B cell (primary cell): ENCODE measurements at regions not wholly inside any gene's neighbourhood (a gene's known extent, or its start where the extent isn't known, plus 50 kb on each side); places are given as distances from the start of the nearest gene placed in this dataset.
"Not testable (repeated sequence)": the region's sequence is repeated elsewhere in the genome, so short reads cannot be mapped to it uniquely, and the experiment has no call there.

Source experiments
- ATAC-seq: fragments of 200-7000 bp; cut with Tn5 transposase; one replicate; pipeline ENCODE4 v1.10.0; 2021; ENCODE audit warnings: low read depth, mild to moderate bottlenecking, moderate number of reproducible peaks, moderate library complexity
- CTCF ChIA-PET: fragments of 350-600 bp; sonication (Branson Sonifier 250); formaldehyde crosslinking; loops from one replicate; lab custom pipeline; 2021; ENCODE audit warnings: antibody characterized with exemption, inconsistent platforms; lab: Charles Lee
- POLR2A ChIA-PET: fragments of 350-600 bp; sonication (Branson Sonifier 250); formaldehyde crosslinking; loops from one replicate; lab custom pipeline; 2021; ENCODE audit warnings: antibody characterized with exemption; lab: Charles Lee
- DNase-seq: peaks from one replicate; pipeline ENCODE4 v3.0.0; 2013
- H2AFZ ChIP-seq: 2 replicates; pipeline ENCODE4 v1.6.1; 2012; ENCODE audit warnings: mild to moderate bottlenecking, low read depth, low read length; ENCODE audit not compliant: insufficient read depth, poor library complexity, severe bottlenecking
- H3K27ac ChIP-seq, 2 donors: 1 replicate in 1 of 2; 2 replicates in 1 of 2; pipeline ENCODE4 v1.5.1; 2012 to 2013; ENCODE audit warnings: low read length in 2 of 2, mild to moderate bottlenecking in 2 of 2, moderate library complexity in 1 of 2
- H3K27me3 ChIP-seq, 4 experiments: fragments of 200-600 bp in 1 of 4; sonication (generic) in 1 of 4; replicated peaks in 1 of 4; 1 replicate in 2 of 4; 2 replicates in 2 of 4; pipeline versions ENCODE4 v1.6.1 to v1.7.0; 2013 to 2016; ENCODE audit warnings: low read length in 3 of 4, mild to moderate bottlenecking in 2 of 4, mixed read lengths in 1 of 4, moderate library complexity in 1 of 4; ENCODE audit not compliant: insufficient read depth in 4 of 4, control insufficient read depth in 3 of 4; ENCODE audit errors: control extremely low read depth in 1 of 4
- H3K36me3 ChIP-seq, 2 experiments: replicated peaks in 1 of 2; 1 replicate in 1 of 2; 2 replicates in 1 of 2; pipeline versions ENCODE4 v1.6.1 to v1.7.1; 2013; ENCODE audit warnings: low read length in 1 of 2; ENCODE audit not compliant: insufficient read depth in 2 of 2, control insufficient read depth in 1 of 2; ENCODE audit errors: control extremely low read depth in 1 of 2, extremely low read depth in 1 of 2
- H3K4me1 ChIP-seq, 2 donors: fragments of 200-600 bp in 1 of 2; sonication (generic) in 1 of 2; 1 replicate in 1 of 2; 2 replicates in 1 of 2; pipeline versions ENCODE4 v1.5.1 to v1.6.1; 2013 to 2017; ENCODE audit warnings: low read length in 2 of 2; ENCODE audit not compliant: control insufficient read depth in 2 of 2, insufficient read depth in 2 of 2
- H3K4me2 ChIP-seq: replicated peaks from 2 replicates; pipeline ENCODE3; 2012; ENCODE audit warnings: mild to moderate bottlenecking, low read depth, low read length; ENCODE audit not compliant: poor library complexity, severe bottlenecking
- H3K4me3 ChIP-seq, 5 experiments: fragments of 200-600 bp in 1 of 5; sonication (generic) in 1 of 5; 1 replicate in 3 of 5; 2 replicates in 2 of 5; pipeline versions ENCODE4 v1.5.1 to v1.7.0; 2011 to 2016; ENCODE audit warnings: low read length in 4 of 5, mild to moderate bottlenecking in 4 of 5, low read depth in 2 of 5, control low read depth in 1 of 5, moderate library complexity in 1 of 5; ENCODE audit not compliant: insufficient read depth in 1 of 5; ENCODE audit errors: control extremely low read depth in 1 of 5, extremely low read depth in 1 of 5
- H3K79me2 ChIP-seq: fragments of 200-600 bp; sonication (generic); one replicate; pipeline ENCODE4 v1.6.0; 2016; ENCODE audit warnings: low read length; ENCODE audit not compliant: control insufficient read depth, insufficient read depth
- H3K9ac ChIP-seq: fragments of 200-600 bp; sonication (generic); 2 replicates; pipeline ENCODE4 v1.6.1; 2017; ENCODE audit warnings: mild to moderate bottlenecking, low read length, moderate library complexity
- H3K9me3 ChIP-seq, 3 donors: one replicate each; pipeline versions ENCODE4 v1.6.1 to v1.7.1; 2013; ENCODE audit warnings: low read length in 2 of 3; ENCODE audit not compliant: control insufficient read depth in 2 of 3, insufficient read depth in 1 of 3; ENCODE audit errors: control extremely low read depth in 1 of 3
- H4K20me1 ChIP-seq: 2 replicates; pipeline ENCODE4 v1.6.0; 2012; ENCODE audit warnings: mild to moderate bottlenecking, low read length; ENCODE audit not compliant: insufficient read depth, control insufficient read depth, poor library complexity, severe bottlenecking
- H3K27ac Mint-ChIP-seq: one replicate; pipeline ENCODE4 v1.8.0; 2021; ENCODE audit warnings: mixed read lengths
- H3K27me3 Mint-ChIP-seq: one replicate; pipeline ENCODE4 v1.8.0; 2021; ENCODE audit warnings: mixed read lengths
- H3K4me1 Mint-ChIP-seq: one replicate; pipeline ENCODE4 v1.8.0; 2021; ENCODE audit warnings: mixed read lengths
- H3K4me3 Mint-ChIP-seq: one replicate; pipeline ENCODE4 v1.8.0; 2021; ENCODE audit warnings: mixed read lengths
- H3K9me3 Mint-ChIP-seq: one replicate; pipeline ENCODE4 v1.8.0; 2022; ENCODE audit warnings: mixed read lengths; ENCODE audit not compliant: insufficient read depth
- EZH2 ChIP-seq: IDR thresholded peaks from 2 replicates; pipeline ENCODE4 v1.6.1; 2012; ENCODE audit warnings: borderline replicate concordance, low read depth, mild to moderate bottlenecking, moderate library complexity, low read length; ENCODE audit not compliant: insufficient read depth, poor library complexity, severe bottlenecking
- WGBS: methylation state at CpG from one replicate; pipeline ENCODE4 v1.1.5; 2013; ENCODE audit warnings: missing lambda C conversion rate; ENCODE audit not compliant: insufficient coverage; 5-methylcytosine and 5-hydroxymethylcytosine counted together
- intact Hi-C: fragments of 100-400 bp; cut with micrococcal nuclease; formaldehyde crosslinking; loops from one replicate; pipeline ENCODE4 v1.10.0; 2022
- TF ChIP-seq, protein P1 (sequence below): fragments of 200-600 bp; IDR thresholded peaks from one replicate; pipeline ENCODE4 v1.8.0; 2022; ENCODE audit warnings: antibody characterized with exemption, mild to moderate bottlenecking

DNA sequence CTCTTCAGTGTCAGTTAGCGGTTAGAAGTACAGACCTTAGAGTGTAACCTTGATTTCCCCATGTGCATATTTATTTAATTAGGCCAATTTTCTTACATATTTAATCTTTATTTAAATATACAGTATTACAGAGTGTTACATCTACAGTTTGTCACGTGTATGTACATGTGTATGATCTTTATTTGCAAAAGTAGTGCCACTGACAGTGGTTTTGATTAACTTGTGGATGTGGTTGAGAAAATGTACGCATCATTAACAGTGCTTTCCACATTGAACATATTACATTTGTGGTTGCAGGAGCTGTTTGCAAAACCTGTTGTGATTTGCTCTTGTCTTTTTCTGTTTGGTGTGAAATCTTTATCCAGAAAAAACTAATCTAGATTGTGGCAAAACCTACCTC lies 535.5 kb downstream of the FLRT2 start:
- no peaks in the 10 kb centered on the region for H3K4me1 ChIP-seq
- POLR2A ChIA-PET = no interaction called here
- Mint-ChIP-seq H3K27me3 (no peaks in the 10 kb centered on the region), H3K27ac (no peak overlapping the region), H3K4me1 (no peaks in the 10 kb centered on the region), H3K4me3 (no peak overlapping the region), H3K9me3 (no peaks in the 10 kb centered on the region)
- WGBS = no CpG with 5 or more reads among the region's 3 CpGs
- DNase-seq (no peak), ATAC-seq (no peak)
- no peak overlapping the region for H3K4me3 ChIP-seq
- H3K4me2 ChIP-seq = no peak overlapping the region
- no peak for TF ChIP-seq EZH2
- TF ChIP-seq, protein P1, sequence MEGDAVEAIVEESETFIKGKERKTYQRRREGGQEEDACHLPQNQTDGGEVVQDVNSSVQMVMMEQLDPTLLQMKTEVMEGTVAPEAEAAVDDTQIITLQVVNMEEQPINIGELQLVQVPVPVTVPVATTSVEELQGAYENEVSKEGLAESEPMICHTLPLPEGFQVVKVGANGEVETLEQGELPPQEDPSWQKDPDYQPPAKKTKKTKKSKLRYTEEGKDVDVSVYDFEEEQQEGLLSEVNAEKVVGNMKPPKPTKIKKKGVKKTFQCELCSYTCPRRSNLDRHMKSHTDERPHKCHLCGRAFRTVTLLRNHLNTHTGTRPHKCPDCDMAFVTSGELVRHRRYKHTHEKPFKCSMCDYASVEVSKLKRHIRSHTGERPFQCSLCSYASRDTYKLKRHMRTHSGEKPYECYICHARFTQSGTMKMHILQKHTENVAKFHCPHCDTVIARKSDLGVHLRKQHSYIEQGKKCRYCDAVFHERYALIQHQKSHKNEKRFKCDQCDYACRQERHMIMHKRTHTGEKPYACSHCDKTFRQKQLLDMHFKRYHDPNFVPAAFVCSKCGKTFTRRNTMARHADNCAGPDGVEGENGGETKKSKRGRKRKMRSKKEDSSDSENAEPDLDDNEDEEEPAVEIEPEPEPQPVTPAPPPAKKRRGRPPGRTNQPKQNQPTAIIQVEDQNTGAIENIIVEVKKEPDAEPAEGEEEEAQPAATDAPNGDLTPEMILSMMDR = no peak
- intact Hi-C loops = no loop called here
- peaks cover 0 to 3% (median 0%) of the 10 kb centered on the region in 3 donors for H3K9me3 ChIP-seq
- H2AFZ ChIP-seq = no peak overlapping the region
- H3K9ac ChIP-seq = no peak overlapping the region
- no peak overlapping the region for H3K27ac ChIP-seq
- CTCF ChIA-PET = interaction anchor here (0.9 kb wide), 1 partner anchor 27 kb away, joined by 3 read pairs; no protein-coding TSS in a partner anchor
- no peaks in the 10 kb centered on the region for H3K27me3 ChIP-seq
- H3K79me2 ChIP-seq = no peaks in the 10 kb centered on the region
- H4K20me1 ChIP-seq = no peaks in the 10 kb centered on the region
- H3K36me3 ChIP-seq = no peaks in the 10 kb centered on the region

GRCh38 chr14:86064595-86064994 lies 534.7 kb downstream of the FLRT2 start:
- H3K4me2 ChIP-seq, H3K27ac Mint-ChIP-seq: not testable (repeated sequence)

More at GRCh38 chr14:86064595-86064994, 534.7 kb downstream of the FLRT2 start:
- H3K4me3 ChIP-seq, H3K27me3 Mint-ChIP-seq, CTCF ChIA-PET, DNase-seq, H3K4me1 ChIP-seq, H3K9ac ChIP-seq, H3K79me2 ChIP-seq, H2AFZ ChIP-seq, H3K36me3 ChIP-seq, POLR2A ChIA-PET, H3K4me1 Mint-ChIP-seq, H3K4me3 Mint-ChIP-seq, H3K27me3 ChIP-seq, ATAC-seq, H3K9me3 ChIP-seq, H3K27ac ChIP-seq, H3K9me3 Mint-ChIP-seq, H4K20me1 ChIP-seq, intact Hi-C loops: not testable (repeated sequence)
